IMR-90 (cell line): ENCODE measurements at regions not wholly inside any gene's neighbourhood (a gene's known extent, or its start where the extent isn't known, plus 50 kb on each side); places are given as distances from the start of the nearest gene placed in this dataset.
"Not testable (repeated sequence)": the region's sequence is repeated elsewhere in the genome, so short reads cannot be mapped to it uniquely, and the experiment has no call there.

Experiments used
- ATAC-seq: fragments of 200-7000 bp; cut with Tn5 transposase; 2 replicates; pipeline ENCODE4 v1.9.1; 2020; ENCODE audit warnings: low read depth, mild to moderate bottlenecking, moderate library complexity
- BruUV-seq: library from RNA; stranded (reverse); fragments of 400-500 nt; replicated peaks from 2 replicates; lab custom pipeline; 2021; lab: Mats Ljungman, UMichigan
- CTCF ChIA-PET: fragments of 300-600 bp; formaldehyde crosslinking; extraction: SDS; loops from one replicate; lab custom pipeline; 2021; ENCODE audit warnings: antibody characterized with exemption; lab: Yijun Ruan, JAX
- POLR2A ChIA-PET: fragments of 300-600 bp; sonication (Branson Sonifier 250); formaldehyde crosslinking; loops from one replicate; lab custom pipeline; 2022; ENCODE audit warnings: antibody characterized with exemption; ENCODE audit not compliant: unreplicated experiment; lab: Charles Lee
- DNase-seq: peaks from one replicate; pipeline ENCODE4 v3.0.0; 2013
- H2AFZ ChIP-seq: replicated peaks from 2 replicates; pipeline ENCODE3; 2013; ENCODE audit warnings: low read length, mild to moderate bottlenecking; ENCODE audit not compliant: poor library complexity
- H2AK5ac ChIP-seq: 2 replicates; pipeline ENCODE4 v1.6.1; 2013; ENCODE audit warnings: low read depth, low read length, inconsistent platforms
- H2AK9ac ChIP-seq: replicated peaks from 2 replicates; pipeline ENCODE3; 2013; ENCODE audit warnings: mild to moderate bottlenecking, low read depth, low read length, moderate library complexity; ENCODE audit not compliant: poor library complexity
- H2BK120ac ChIP-seq: 2 replicates; pipeline ENCODE4 v1.6.1; 2013; ENCODE audit warnings: low read depth, low read length, inconsistent platforms
- H2BK15ac ChIP-seq: 3 replicates; pipeline ENCODE4 v1.6.1; 2013; ENCODE audit warnings: low read depth, low read length, inconsistent platforms
- H2BK20ac ChIP-seq: 2 replicates; pipeline ENCODE4 v1.6.1; 2013; ENCODE audit warnings: low read depth, mild to moderate bottlenecking, inconsistent platforms, low read length, moderate library complexity
- H2BK5ac ChIP-seq: 2 replicates; pipeline ENCODE4 v1.6.1; 2013; ENCODE audit warnings: mild to moderate bottlenecking, low read depth, low read length, inconsistent platforms; ENCODE audit not compliant: poor library complexity, severe bottlenecking
- H3K14ac ChIP-seq: replicated peaks from 2 replicates; pipeline ENCODE4 v1.6.1; 2013; ENCODE audit warnings: low read depth, low read length, inconsistent platforms
- H3K18ac ChIP-seq: 2 replicates; pipeline ENCODE4 v1.6.1; 2013; ENCODE audit warnings: low read depth, low read length, control low read depth
- H3K23ac ChIP-seq: 2 replicates; pipeline ENCODE4 v1.6.1; 2013; ENCODE audit warnings: low read depth, low read length, inconsistent platforms
- H3K27ac ChIP-seq: 2 replicates; pipeline ENCODE4 v1.5.1; 2013; ENCODE audit warnings: mild to moderate bottlenecking, control low read depth, low read length; ENCODE audit not compliant: insufficient read depth
- H3K27me3 ChIP-seq: 2 replicates; pipeline ENCODE4 v1.6.1; 2013; ENCODE audit warnings: low read length; ENCODE audit not compliant: control insufficient read depth, insufficient read depth
- H3K36me3 ChIP-seq: 2 replicates; pipeline ENCODE4 v1.6.1; 2013; ENCODE audit warnings: low read length, mixed read lengths; ENCODE audit not compliant: control insufficient read depth, insufficient read depth
- H3K4ac ChIP-seq: 2 replicates; pipeline ENCODE4 v1.6.1; 2013; ENCODE audit warnings: low read depth, low read length, inconsistent platforms
- H3K4me1 ChIP-seq: 2 replicates; pipeline ENCODE4 v1.6.1; 2013; ENCODE audit warnings: low read length, mixed read lengths; ENCODE audit not compliant: control insufficient read depth, insufficient read depth
- H3K4me2 ChIP-seq: 2 replicates; pipeline ENCODE4 v1.6.1; 2013; ENCODE audit warnings: low read depth, mild to moderate bottlenecking, control low read depth, low read length, moderate library complexity
- H3K4me3 ChIP-seq: 2 replicates; pipeline ENCODE4 v1.5.1; 2013; ENCODE audit warnings: low read depth, mild to moderate bottlenecking, control low read depth, low read length, moderate library complexity; ENCODE audit not compliant: insufficient read depth
- H3K56ac ChIP-seq: 2 replicates; pipeline ENCODE4 v1.6.1; 2013; ENCODE audit warnings: low read length, inconsistent platforms; ENCODE audit not compliant: insufficient read depth; ENCODE audit errors: extremely low read depth
- H3K79me1 ChIP-seq, 2 experiments: 2 replicates each; pipeline ENCODE4 v1.6.1; 2013; ENCODE audit warnings: low read length in 2 of 2, inconsistent platforms in 1 of 2, low read depth in 1 of 2
- H3K9ac ChIP-seq: 2 replicates; pipeline ENCODE4 v1.6.1; 2013; ENCODE audit warnings: low read depth, low read length, control low read depth
- H3K9me1 ChIP-seq: 2 replicates; pipeline ENCODE4 v1.6.1; 2013; ENCODE audit warnings: low read length, inconsistent platforms; ENCODE audit not compliant: insufficient read depth
- H3K9me3 ChIP-seq: 2 replicates; pipeline ENCODE4 v1.6.1; 2013; ENCODE audit warnings: low read length; ENCODE audit not compliant: control insufficient read depth, insufficient read depth
- H4K20me1 ChIP-seq: 2 replicates; pipeline ENCODE4 v1.6.1; 2013; ENCODE audit warnings: low read length, inconsistent platforms; ENCODE audit not compliant: insufficient read depth
- H4K5ac ChIP-seq: 2 replicates; pipeline ENCODE4 v1.6.1; 2013; ENCODE audit warnings: mild to moderate bottlenecking, low read depth, low read length, control low read depth
- H4K8ac ChIP-seq, 2 experiments: 2 replicates each; pipeline ENCODE4 v1.6.1; 2013; ENCODE audit warnings: low read depth in 2 of 2, low read length in 2 of 2, control low read depth in 1 of 2, inconsistent platforms in 1 of 2
- H4K91ac ChIP-seq: 2 replicates; pipeline ENCODE4 v1.6.1; 2013; ENCODE audit warnings: low read depth, low read length, inconsistent platforms; ENCODE audit not compliant: insufficient read depth
- WGBS, 2 experiments: methylation state at CpG; one replicate each; pipeline versions ENCODE4 v1.1.5 to v1.1.7; 2013; ENCODE audit warnings: missing lambda C conversion rate in 2 of 2; ENCODE audit not compliant: insufficient read length in 1 of 2; ENCODE audit errors: extremely low coverage in 2 of 2; 5-methylcytosine and 5-hydroxymethylcytosine counted together
- dilution Hi-C: fragments of 300-500 bp; cut with HindIII; formaldehyde crosslinking; loops from one replicate; pipeline ENCODE4 v1.14.3; 2018; ENCODE audit warnings: low sequenced_read_pairs; ENCODE audit not compliant: unreplicated experiment
- in situ Hi-C: fragments of 300-500 bp; cut with MboI; formaldehyde crosslinking; loops from 3 replicates; pipeline ENCODE4 v1.14.3; 2019; ENCODE audit warnings: low sequenced_read_pairs, inconsistent platforms, mixed read lengths
- intact Hi-C: fragments of 100-400 bp; cut with micrococcal nuclease; formaldehyde crosslinking; loops from 2 replicates; pipeline ENCODE4 v1.10.0; 2022

- H3K36me3 ChIP-seq, H4K91ac ChIP-seq, H4K8ac ChIP-seq, intact Hi-C loops, H3K14ac ChIP-seq, H3K27ac ChIP-seq, H3K56ac ChIP-seq, H4K20me1 ChIP-seq, ATAC-seq, H3K4me2 ChIP-seq, H2BK20ac ChIP-seq, H3K9me3 ChIP-seq, H3K9ac ChIP-seq, POLR2A ChIA-PET, H3K23ac ChIP-seq, H2AFZ ChIP-seq, H2AK5ac ChIP-seq, H2BK120ac ChIP-seq, H3K4me3 ChIP-seq, H3K4ac ChIP-seq, in situ Hi-C loops, H2BK15ac ChIP-seq, H2BK5ac ChIP-seq, DNase-seq, CTCF ChIA-PET, H3K18ac ChIP-seq, dilution Hi-C loops, H4K5ac ChIP-seq, H3K9me1 ChIP-seq, H2AK9ac ChIP-seq, BruUV-seq, H3K79me1 ChIP-seq, H3K4me1 ChIP-seq: not testable (repeated sequence)
- no CpG with 5 or more reads among the region's 4 CpGs for WGBS, 2 experiments
- H3K27me3 ChIP-seq = peaks cover 10% of the 10 kb centered on the region
Observed at GRCh38 chr10:44112280-44112679, 272.6 kb downstream of the CXCL12 start.
